HG03196 (cell line): ENCODE measurements at regions not wholly inside any gene's neighbourhood (a gene's known extent, or its start where the extent isn't known, plus 50 kb on each side); places are given as distances from the start of the nearest gene placed in this dataset.
"Not testable (repeated sequence)": the region's sequence is repeated elsewhere in the genome, so short reads cannot be mapped to it uniquely, and the experiment has no call there.

Source experiments
- ATAC-seq: cut with Tn5 transposase; IDR thresholded peaks from one replicate; pipeline ENCODE4 v1.9.1; 2021; ENCODE audit not compliant: unreplicated experiment

DNA sequence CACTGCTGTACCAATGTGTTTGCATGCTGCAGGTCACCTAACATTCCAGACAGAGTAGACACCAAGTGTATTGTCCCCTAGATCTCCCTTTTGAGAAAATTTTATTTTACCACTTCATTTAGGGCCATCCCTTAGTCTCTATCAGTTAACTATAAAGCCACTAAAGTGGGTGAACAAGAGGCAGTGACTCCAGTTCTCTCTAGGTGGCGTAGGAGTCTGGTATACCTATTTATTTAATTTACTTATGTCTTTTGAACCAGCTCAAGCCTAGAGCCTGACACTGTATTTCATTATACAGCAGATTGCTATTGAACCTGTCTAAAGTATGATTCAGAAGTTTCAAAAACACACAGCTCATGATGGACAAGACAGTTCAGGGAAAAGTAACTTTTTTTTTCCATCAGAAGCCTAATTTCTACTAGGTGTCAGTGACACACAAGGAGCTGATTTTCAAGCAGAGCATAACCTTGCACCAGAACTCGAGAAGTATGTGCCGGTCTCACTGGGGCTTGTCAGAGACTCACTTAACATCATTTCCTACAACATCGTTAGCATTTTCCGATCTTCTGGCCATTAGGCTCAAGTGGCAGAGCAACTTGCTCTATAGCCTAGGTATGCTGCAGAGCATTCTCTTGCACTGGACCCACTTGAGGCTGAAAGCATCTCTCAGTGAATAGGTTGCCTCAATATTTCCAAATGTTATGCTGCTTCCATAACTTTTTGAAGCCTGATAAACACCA is 175.4 kb downstream of the CDC14C start:
- no peak for ATAC-seq

DNA sequence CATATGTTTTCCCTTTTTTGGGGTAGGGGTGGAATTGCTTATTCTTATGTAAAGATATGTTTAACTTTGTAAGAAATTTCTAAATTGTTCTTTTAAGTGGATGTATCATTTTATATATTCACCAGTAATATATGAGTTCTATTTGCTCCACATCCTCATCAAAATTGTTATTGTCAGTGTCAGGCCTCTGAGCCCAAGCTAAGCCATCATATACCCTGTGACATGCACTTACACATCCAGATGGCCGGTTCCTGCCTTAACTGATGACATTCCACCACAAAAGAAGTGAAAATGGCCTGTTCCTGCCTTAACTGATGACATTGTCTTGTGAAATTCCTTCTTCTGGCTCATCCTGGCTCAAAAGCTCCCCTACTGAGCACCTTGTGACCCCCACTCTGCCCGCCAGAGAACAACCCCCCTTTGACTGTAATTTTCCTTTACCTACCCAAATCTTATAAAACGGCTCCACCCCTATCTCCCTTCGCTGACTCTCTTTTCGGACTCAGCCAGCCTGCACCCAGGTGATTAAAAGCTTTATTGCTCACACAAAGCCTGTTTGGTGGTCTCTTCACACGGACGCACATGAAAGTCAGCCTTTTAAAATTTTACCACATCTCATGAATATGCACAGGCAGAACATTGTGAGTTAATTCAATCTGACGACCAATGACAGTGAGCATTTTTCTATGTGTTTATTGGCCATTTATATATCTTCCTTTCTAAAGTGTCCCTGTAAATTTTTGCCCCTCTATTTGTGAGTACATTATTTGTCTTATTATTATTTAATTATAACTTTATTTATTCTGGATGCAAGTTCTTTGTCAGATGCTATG is 176.8 kb downstream of the CDC14C start:
- not testable (repeated sequence) for ATAC-seq

DNA sequence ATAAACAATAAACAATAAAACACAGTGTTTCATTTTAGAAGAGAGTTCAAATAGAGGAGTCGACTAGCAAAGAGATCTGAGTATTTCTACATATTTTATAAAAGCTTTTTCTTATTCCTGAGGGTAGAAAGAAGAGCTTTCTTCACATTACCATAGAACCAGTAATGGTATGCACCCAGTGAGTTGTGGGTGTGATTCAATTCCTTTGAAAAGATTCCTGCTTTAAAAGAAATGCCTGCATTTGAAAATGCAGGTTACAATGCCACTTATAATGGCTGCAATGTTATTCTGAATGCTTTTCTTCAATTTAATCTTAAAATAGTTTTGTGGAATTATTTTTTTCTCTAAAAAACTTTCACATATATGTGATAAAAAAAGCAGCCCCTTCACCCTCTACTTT is 178.1 kb downstream of the CDC14C start:
- ATAC-seq = no peak

DNA sequence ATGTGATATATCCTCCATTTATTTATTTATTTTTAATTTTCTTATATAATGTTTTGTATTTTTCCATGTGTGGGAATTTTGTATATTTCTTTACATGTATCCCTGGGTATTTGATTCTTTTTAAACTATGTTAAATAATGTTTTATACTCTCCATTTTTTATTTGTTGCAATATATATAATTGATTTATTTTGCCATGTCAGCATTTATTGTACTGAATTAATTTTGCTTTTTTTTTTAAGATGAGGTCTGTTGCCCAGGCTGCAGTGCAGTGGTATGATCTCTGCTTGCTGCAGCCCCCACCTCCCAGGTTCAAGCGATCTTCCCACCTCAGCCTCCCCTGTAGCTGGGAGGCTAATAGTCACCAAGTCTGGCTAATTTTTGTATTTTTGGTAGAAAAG is 187.4 kb downstream of the CDC14C start:
- no peak for ATAC-seq

DNA sequence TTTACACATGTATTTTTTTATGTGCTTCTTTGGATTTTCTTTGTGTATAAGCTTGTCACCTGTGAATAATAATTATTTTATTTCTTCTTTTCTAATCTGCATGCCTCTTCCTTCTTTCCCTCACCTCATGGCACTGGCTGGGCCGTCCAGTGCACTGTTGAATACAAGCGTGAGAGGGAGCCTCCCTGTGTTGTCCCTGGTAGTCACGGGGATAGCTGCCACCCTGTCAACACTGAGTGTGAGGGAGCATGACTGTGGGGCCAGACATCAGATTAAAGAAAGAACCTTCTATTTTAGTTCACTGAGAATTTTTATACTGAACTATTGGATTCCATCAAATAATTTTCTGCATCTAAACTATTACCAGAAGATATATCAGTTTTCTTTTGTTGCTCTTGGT is 187.9 kb downstream of the CDC14C start:
- ATAC-seq = no peak

DNA sequence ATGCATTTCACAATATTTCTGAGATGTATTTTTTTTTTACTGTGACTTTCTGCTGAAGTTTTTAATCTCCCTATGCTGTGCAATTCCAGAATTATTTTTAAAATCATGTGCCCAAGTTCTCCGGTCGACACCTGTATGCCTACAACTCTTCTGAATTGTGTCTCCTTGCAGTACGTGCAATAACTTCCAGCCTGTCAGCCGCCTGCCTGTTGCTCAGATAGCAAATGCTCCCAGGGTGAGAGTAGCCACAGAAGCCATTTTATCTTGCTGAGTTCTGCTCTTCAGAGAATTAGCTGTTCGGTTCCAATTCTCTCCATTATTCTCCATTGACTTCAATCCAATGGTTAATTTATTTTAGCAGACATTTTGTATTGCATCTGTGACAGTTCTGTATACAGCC is 188.3 kb downstream of the CDC14C start:
- no peak for ATAC-seq

DNA sequence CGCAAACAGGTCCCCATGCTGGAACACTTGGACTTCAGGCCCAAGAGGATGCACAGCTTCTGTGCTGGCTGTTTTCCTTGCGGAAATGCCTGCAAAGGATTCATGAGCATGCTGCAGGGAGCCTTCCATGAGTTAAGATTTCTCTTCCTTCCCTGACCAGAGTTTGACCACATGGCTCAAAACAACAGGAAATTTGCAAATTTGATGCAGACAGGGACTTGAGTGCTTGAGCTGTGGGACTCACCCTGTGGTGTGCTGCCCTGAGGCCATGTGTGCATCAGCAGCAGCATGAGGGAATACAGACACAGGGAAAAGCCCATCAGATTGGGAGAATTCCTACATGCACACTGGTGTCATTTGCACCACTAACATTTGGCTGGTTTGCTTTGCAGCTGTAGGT is 195.4 kb downstream of the CDC14C start:
- no peak for ATAC-seq

DNA sequence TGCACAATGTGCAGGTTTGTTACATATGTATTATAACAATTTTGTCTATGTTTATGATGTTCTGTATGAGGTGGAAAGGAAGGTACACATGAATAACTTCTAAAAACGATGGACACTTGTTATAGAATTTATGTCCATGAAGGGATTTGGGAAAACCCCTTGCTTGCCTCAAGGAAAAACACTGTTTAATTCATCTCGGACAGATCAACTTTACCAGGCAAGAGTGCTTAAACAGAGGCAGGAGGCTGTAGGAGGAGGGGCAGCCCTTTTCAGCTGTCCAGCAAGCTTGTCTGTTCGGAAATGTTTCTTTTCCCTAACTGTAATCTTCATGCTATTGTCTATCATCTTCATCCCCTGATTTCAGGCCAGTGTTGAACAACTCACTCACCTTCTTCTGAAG is 200.9 kb downstream of the CDC14C start:
- no peak for ATAC-seq

DNA sequence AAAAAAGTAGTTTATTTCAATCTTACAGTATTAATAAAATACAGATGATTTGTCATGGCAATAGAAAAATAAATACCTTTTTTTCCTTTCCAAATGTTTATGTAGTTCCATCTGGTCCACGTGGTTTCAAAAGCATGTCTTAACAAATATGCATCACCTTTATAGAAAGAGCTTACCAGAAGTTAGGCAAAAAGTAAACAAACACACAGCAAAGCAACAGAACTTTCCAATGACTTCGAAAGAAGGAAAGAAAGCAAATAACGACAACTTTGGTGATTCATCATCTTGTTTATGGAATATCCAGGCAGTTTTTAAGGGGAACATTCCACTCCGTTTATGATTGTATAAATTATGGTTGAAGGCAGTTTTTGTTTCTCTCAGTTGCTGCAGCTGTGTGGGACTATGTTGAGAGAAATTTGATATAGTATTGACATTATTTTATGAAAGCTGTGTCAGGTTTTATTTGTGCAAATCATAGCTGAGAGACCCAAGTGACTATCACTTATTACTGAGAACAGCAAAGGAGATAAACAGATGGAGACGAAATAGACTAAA is 203.1 kb downstream of the CDC14C start:
- ATAC-seq = no peak

DNA sequence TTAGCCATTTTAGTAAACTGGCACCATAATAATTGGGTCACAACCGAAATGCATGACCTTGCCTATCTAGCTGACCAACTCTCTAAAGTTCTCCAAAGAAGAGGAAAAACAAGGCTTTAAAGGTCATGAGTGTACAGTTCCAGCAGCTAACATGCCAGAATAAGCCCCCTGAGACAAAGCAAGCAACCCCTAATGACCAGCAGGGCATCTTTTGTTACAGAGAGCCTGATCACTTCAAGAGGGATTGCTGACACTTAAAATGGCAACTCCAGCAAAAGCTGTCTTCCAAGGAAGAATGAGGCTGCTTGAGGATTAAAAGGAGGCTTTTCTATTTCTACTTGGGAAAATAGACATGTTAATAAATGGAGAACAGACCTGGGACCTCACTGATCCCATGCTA is 213.6 kb downstream of the CDC14C start:
- ATAC-seq = no peak

DNA sequence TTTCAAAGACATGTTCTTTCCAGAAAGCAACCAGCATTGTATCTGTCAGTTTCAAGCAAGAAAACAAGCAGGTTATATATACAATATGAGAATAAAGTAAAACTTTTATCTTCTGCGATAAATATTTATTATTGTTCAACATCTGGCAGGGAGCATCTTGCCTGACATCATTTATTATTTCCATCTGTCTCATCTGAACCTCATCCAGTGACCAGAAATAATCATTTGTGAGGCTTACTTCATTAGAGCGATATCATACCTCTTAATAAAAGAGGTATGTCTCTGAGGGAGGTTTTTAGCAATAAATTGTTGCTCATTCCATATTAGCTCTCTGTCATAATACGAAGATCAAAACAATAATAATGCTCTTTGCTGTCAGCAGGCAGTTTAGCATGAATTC is 226.1 kb downstream of the CDC14C start:
- ATAC-seq = no peak

DNA sequence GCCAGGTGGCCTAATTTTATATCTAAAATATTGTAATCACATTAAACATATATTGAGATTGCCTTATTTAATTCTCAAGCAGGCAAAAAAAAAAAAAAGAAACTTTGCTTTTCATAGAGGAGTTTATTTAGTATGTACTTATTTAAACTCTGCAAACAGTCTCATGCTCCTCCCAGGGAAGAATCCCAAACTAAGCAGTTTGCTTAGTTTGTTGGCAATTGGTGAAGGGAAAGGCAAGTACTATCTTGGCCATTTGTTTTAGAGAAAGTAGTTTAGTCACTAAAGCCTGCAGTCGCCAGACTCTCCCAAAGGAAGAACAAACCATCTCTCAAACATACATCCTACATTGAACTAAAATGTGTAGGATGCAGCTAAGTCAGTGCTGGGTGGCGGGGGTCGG is 226.8 kb downstream of the CDC14C start:
- no peak for ATAC-seq

DNA sequence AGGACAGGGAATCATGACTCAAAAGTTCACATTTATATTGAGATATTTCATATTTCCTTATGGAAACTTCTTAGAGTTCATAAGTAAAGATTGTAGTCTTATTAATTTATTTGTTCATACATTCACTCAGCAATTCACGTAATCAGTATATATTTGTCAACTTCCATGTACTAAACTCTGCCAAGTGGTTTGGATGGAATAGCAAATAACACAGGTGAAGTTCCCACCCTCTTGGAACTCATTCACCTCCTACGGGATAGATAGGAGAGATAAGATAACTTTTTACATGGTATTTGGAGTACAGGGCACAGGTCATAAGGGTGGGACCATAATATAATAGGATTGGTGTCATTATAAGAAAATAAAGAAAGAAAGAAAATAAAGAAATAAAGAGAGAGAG is 234.0 kb downstream of the CDC14C start:
- ATAC-seq = no peak

DNA sequence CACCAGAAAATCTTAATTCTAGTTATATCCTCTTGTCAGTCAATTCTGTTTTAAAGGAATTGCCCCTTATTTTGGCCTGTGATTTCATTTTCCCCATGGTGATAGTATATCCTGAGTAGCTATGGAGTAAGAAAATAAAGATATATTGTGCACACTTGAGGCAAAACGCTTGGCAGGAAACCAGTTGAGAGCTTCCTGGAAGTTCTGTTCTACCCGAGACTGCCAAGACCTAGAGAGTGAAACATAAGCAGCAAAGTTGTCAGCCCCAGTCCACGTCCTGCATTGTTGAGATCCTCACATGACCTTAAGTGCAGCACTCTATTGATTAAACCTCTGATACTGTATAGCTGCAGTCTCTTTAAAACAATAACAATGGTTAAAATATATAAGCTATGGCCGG is 235.2 kb downstream of the CDC14C start:
- no peak for ATAC-seq

DNA sequence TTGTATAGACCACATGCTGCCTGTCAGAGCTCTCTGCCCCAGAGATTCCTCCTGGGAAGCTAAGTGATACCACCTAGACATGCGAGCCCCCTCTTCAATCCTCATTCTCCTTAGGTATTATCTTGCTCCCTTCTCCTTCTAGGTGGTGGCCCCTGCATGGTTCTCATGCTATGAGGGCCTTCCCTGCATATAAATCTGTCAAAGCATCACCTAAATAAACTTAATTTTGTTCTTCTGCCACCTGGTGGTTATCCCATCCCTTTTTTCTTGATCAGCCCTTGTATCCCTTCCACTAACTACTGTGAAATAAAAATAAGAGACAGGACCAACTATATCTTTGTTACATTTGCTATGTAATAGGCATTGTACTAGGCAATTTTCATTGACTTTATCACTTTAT is 242.1 kb downstream of the CDC14C start:
- ATAC-seq = no peak

DNA sequence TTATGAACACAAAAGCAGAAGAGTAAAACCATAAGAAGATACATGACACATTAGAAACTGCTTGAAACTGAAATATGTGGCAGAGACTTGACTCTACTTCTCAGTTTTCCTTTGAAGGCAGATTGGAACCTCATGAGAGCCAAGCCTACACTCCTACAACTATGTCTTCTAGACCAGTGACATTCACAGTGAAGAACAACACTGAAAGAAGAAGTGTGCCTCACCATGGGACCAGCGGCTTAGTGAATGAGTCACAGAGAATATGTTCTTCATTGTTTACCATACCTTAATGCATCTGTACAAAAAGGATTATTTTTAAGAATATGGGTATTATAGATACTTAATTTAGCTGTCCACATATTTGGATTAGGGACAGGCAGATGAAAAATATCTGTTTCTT is 248.3 kb downstream of the CDC14C start:
- ATAC-seq = no peak

DNA sequence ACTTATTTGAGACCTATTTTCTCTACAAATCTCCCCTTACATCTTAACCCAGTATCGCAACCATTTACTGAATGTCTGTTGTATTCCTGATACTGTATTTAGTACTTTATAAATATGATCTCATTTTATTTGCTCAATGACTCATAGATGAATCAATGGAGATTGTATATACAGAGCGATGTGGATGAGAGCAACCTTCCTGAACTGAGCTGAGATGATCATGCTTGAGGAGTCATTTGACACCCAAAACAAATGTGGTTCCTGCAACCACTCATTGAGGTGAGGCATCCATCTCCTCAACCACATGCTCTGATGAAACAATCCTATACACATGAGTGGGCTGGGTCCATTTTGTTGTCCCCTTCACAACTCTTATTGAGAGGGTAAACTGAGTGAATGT is 250.0 kb downstream of the CDC14C start:
- no peak for ATAC-seq

DNA sequence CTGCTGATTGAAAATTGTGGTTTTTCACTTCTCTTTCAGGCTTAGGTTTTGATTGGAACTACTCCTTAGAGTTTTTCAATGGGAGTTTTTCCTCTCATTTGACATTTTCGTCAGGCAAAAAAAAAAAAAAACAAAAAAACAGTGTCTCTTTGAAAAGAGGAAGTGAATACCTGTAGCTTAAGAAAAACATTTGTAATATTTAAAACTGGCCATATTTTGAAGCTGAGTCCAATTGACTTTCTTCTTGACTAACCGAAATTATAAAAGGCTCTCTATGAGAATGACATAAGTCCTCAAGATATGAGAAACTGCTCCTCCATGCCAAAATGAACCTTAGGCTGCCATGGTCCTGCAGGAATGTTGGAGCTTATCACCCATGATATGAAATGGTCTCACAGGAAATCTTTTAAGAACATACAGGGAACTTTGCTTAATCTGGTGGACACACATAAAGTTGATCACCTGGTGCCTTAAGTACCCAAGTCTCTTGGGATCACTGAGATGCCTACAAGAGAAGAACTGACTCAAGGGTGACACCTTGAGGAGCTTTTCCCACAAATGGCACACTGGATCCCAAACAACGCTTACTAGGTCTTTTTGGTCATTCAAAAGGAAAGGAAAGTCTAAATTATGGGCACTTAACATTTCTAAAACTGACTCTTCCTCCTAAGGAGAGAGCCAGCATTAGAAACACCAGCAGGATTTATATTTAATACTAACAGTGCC is 263.4 kb downstream of the CDC14C start:
- ATAC-seq = no peak

DNA sequence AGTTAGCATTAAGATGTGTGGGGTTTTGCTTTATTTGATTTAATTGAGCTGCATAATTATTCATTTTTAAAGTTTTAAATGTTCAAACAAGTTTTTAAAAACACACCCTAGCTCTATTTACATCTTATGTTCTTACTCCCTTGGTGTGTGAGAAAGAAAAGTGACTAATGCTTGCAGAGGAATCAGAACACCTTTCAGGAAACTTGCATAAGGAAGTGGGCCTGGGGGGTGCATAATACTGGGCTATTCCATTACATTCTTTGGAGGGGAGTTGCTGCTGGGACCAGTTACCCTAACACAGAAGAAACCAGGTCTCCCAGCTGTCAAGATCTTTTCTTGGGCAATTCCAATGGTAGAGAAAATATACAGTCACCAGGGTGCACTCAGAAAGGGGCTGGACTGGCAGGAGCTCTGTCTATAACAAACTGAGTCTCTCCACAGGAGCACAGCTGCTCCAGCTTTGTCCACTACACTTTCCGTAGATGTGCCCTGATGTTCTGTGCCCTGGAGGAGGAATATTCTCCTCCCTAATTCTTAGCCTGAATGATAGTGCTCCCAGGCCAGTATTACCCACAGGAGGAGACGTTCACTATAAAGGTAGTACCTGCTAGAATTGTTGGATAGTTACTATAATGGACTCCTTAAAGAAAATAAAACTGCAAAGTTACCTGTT is 304.2 kb downstream of the CDC14C start:
- no peak for ATAC-seq

DNA sequence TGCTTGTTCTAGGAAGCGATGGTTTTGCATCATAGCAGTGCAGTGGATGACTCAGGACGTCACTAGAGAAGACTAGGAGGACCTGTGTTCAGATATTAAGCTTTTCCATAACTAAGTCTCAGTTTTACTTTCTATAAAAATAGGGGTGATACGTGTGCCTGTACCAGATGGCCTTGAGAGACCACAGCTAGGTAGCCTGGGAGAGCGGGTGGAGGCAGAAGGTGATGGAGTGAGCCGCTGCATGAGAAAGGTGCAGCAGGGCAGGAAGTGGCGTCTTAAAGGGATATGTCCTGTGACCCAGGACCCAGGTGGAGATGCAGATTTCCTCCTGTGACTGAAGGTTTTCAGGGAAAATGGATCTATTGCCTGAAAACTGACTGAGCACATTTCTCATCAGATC is 304.9 kb downstream of the CDC14C start:
- no peak for ATAC-seq

DNA sequence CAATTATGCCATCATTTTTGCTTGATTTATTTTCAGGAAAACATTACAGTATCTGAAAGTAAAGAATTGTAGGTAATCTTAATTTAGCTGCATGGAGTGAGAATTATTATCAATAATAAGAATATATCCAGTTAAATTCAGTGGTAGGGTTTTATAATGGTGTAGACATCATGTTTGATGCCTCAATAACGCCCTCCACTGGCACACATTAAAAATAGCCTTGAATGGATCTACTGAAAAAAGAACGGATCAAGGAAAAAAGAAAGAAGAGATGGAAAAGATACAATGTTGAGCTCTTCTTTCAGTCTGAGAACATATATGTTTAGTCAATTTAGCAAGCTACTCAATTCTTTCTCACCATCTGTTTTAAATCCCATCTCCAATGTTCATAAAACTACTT is 319.2 kb downstream of the CDC14C start:
- ATAC-seq = no peak
